Common myeloid progenitor, CD34-positive (primary cell): ENCODE measurements at regions not wholly inside any gene's neighbourhood (a gene's known extent, or its start where the extent isn't known, plus 50 kb on each side); places are given as distances from the start of the nearest gene placed in this dataset.
"Not testable (repeated sequence)": the region's sequence is repeated elsewhere in the genome, so short reads cannot be mapped to it uniquely, and the experiment has no call there.

ENCODE experiments used
- CTCF ChIA-PET: fragments of 350-600 bp; sonication (Branson Sonifier 250); formaldehyde crosslinking; loops from one replicate; lab custom pipeline; 2021; ENCODE audit warnings: antibody characterized with exemption; lab: Charles Lee
- POLR2A ChIA-PET: fragments of 350-600 bp; sonication (Branson Sonifier 250); formaldehyde crosslinking; loops from one replicate; lab custom pipeline; 2021; ENCODE audit warnings: antibody characterized with exemption; lab: Charles Lee
- DNase-seq, 3 donors: peaks; one replicate each; pipeline versions ENCODE4 v3.0.0 to v3.0.0-alpha.2; 2013
- H3K27ac ChIP-seq, 2 experiments: 1 replicate in 1 of 2; 2 replicates in 1 of 2; pipeline ENCODE4 v1.7.0; 2013; ENCODE audit warnings: inconsistent platforms in 2 of 2, low read length in 2 of 2, mild to moderate bottlenecking in 2 of 2, low read depth in 1 of 2, moderate library complexity in 1 of 2; ENCODE audit not compliant: severe bottlenecking in 2 of 2, insufficient read depth in 1 of 2, poor library complexity in 1 of 2
- H3K27me3 ChIP-seq, 5 experiments: replicated peaks in 2 of 5; 1 replicate in 3 of 5; 2 replicates in 2 of 5; pipeline versions ENCODE4 v1.6.1 to v1.7.0; 2013; ENCODE audit warnings: low read length in 4 of 5, mild to moderate bottlenecking in 2 of 5, moderate library complexity in 2 of 5, inconsistent platforms in 1 of 5; ENCODE audit not compliant: insufficient read depth in 5 of 5, control insufficient read depth in 4 of 5
- H3K36me3 ChIP-seq, 4 experiments: 1 replicate in 2 of 4; 2 replicates in 2 of 4; pipeline versions ENCODE4 v1.6.1 to v1.7.0; 2013; ENCODE audit warnings: low read length in 3 of 4, control low read depth in 1 of 4, mild to moderate bottlenecking in 1 of 4; ENCODE audit not compliant: control insufficient read depth in 4 of 4, insufficient read depth in 4 of 4
- H3K4me1 ChIP-seq, 4 experiments: 1 replicate in 3 of 4; 2 replicates in 1 of 4; pipeline versions ENCODE4 v1.6.1 to v1.7.1; 2013; ENCODE audit warnings: low read length in 3 of 4, mild to moderate bottlenecking in 3 of 4, control low read depth in 1 of 4, inconsistent platforms in 1 of 4, moderate library complexity in 1 of 4; ENCODE audit not compliant: control insufficient read depth in 4 of 4, insufficient read depth in 4 of 4; ENCODE audit errors: control extremely low read depth in 1 of 4
- H3K4me3 ChIP-seq, 7 experiments: 1 replicate in 4 of 7; 2 replicates in 3 of 7; pipeline versions ENCODE4 v1.5.1 to v1.7.0; 2013; ENCODE audit warnings: mild to moderate bottlenecking in 7 of 7, low read length in 6 of 7, moderate library complexity in 6 of 7, inconsistent platforms in 2 of 7, low read depth in 2 of 7, control low read depth in 1 of 7; ENCODE audit not compliant: insufficient read depth in 4 of 7, control insufficient read depth in 1 of 7; ENCODE audit errors: extremely low read depth in 1 of 7
- H3K9me3 ChIP-seq, 5 experiments: 1 replicate in 4 of 5; 2 replicates in 1 of 5; pipeline versions ENCODE4 v1.6.1 to v1.7.1; 2013; ENCODE audit warnings: low read length in 4 of 5, mild to moderate bottlenecking in 2 of 5, inconsistent platforms in 1 of 5, low read depth in 1 of 5, moderate library complexity in 1 of 5; ENCODE audit not compliant: control insufficient read depth in 4 of 5, insufficient read depth in 2 of 5; ENCODE audit errors: control extremely low read depth in 1 of 5
- WGBS: methylation state at CpG from one replicate; pipeline ENCODE4 v1.1.5; 2013; ENCODE audit not compliant: insufficient coverage; 5-methylcytosine and 5-hydroxymethylcytosine counted together

DNA sequence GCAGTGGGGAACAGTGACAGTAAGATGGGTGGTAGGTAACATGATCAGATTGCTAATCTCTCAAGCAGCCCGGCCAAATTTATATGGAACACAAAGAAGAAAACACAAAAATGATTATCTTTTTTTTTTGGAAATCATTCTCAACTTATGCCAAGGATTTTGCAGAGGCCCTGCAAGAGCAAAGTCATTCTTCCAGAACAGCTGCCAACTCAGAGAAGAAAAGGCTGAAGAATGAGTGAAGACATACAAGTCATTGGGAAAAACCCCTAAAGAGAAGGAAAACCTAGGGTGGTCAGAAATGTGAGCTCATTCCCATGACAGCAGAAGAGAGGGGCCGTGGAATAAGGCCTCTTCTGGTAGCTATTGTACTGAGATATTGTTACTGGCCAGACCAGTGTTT is 246.7 kb downstream of the SHOX2 start:
- Histone ChIP-seq H3K4me3 (no peak overlapping the region), H3K27ac (no peak overlapping the region), H3K4me1 (no peaks in the 10 kb centered on the region), H3K9me3 (no peaks in the 10 kb centered on the region), H3K36me3 (no peaks in the 10 kb centered on the region), H3K27me3 (peaks cover 0 to 2% (median 0%) of the 10 kb centered on the region in 5 experiments)
- no peak for DNase-seq
- ChIA-PET POLR2A (no interaction called here), CTCF (interaction anchor here (1.7 kb wide), 1 partner anchor 10 kb away, joined by 5 read pairs; no protein-coding TSS in a partner anchor)
- no CpG with 5 or more reads among the region's 2 CpGs for WGBS

DNA sequence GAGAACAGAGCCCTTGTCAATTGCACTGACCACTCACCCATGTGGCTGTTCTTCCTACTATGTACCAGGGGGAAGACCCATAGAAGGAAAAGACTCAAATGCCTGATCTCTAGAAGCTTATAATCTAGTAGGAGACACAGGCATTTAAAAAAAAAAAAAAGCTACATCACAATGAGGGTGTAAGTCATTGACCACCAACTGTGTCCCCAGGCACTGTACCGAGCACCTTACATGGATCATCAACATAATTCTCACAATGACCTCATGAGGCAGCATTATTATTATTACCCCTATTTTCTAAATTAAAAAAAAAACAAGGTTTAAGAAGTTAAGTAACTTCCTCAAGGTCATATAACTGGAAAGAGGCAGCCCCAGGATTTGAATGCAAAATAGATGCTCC is 247.4 kb downstream of the SHOX2 start:
- Histone ChIP-seq H3K36me3 (no peaks in the 10 kb centered on the region), H3K4me1 (no peaks in the 10 kb centered on the region), H3K9me3 (no peaks in the 10 kb centered on the region), H3K27ac (no peak overlapping the region), H3K4me3 (no peak overlapping the region), H3K27me3 (peaks cover 0 to 2% (median 0%) of the 10 kb centered on the region in 5 experiments)
- WGBS, result no CpG with 5 or more reads among the region's 1 CpG
- ChIA-PET POLR2A (no interaction called here), CTCF (interaction anchor here (1.7 kb wide), 1 partner anchor 11 kb away, joined by 5 read pairs; no protein-coding TSS in a partner anchor)
- no peak for DNase-seq

GRCh38 chr3:157857440-157857839 is 248.8 kb downstream of the SHOX2 start:
- no peak overlapping the region for H3K27ac ChIP-seq
- WGBS, result 73% methylated on average over 2 of the region's 5 CpGs
- H3K4me3 ChIP-seq, result no peak overlapping the region
- H3K36me3 ChIP-seq, result no peaks in the 10 kb centered on the region
- no peak for DNase-seq
- POLR2A ChIA-PET, result no interaction called here
- CTCF ChIA-PET, result no interaction called here
- no peaks in the 10 kb centered on the region for H3K4me1 ChIP-seq
- H3K27me3 ChIP-seq, result peaks cover 0 to 2% (median 0%) of the 10 kb centered on the region in 5 experiments
- H3K9me3 ChIP-seq, result peaks cover 0 to 4% (median 0%) of the 10 kb centered on the region in 5 experiments

GRCh38 chr3:157856078-157856939 is 249.9 kb downstream of the SHOX2 start:
- Histone ChIP-seq H3K4me1 (no peaks in the 10 kb centered on the region), H3K27me3 (peaks cover 0 to 2% (median 0%) of the 10 kb centered on the region in 5 experiments), H3K36me3 (no peaks in the 10 kb centered on the region), H3K4me3 (no peak overlapping the region), H3K27ac (no peak overlapping the region), H3K9me3 (peaks cover 0 to 5% (median 0%) of the 10 kb centered on the region in 5 experiments)
- ChIA-PET CTCF (interaction anchor here (1.1 to 1.4 kb wide), 2 partner anchors 9 to 16 kb away, joined by 3 to 4 read pairs; no protein-coding TSS in a partner anchor), POLR2A (no interaction called here)
- WGBS, result 94% methylated on average over 3 of the region's 6 CpGs
- no peak for DNase-seq

DNA sequence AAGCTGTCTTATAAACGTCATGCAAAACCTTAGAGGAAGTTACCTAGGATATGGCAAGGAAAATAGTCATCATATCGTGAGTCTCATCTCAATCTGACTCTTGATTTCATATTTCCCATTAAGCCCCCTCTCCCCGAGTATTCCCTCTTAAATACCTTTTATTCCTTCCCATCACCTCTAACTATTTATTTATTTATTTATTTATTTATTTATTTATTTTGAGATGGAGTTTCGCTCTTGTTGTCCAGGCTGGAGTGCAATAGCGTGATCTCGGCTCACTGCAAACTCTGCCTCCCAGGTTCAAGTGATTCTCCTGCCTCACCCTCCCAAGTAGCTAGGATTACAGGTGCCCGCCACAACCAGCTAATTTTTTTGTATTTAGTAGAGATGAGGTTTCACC is 260.4 kb downstream of the SHOX2 start:
- DNase-seq, H3K4me1 ChIP-seq, H3K27ac ChIP-seq, H3K4me3 ChIP-seq, H3K9me3 ChIP-seq, H3K36me3 ChIP-seq, H3K27me3 ChIP-seq, POLR2A ChIA-PET, CTCF ChIA-PET: not testable (repeated sequence)
- no CpG with 5 or more reads among the region's 7 CpGs for WGBS

DNA sequence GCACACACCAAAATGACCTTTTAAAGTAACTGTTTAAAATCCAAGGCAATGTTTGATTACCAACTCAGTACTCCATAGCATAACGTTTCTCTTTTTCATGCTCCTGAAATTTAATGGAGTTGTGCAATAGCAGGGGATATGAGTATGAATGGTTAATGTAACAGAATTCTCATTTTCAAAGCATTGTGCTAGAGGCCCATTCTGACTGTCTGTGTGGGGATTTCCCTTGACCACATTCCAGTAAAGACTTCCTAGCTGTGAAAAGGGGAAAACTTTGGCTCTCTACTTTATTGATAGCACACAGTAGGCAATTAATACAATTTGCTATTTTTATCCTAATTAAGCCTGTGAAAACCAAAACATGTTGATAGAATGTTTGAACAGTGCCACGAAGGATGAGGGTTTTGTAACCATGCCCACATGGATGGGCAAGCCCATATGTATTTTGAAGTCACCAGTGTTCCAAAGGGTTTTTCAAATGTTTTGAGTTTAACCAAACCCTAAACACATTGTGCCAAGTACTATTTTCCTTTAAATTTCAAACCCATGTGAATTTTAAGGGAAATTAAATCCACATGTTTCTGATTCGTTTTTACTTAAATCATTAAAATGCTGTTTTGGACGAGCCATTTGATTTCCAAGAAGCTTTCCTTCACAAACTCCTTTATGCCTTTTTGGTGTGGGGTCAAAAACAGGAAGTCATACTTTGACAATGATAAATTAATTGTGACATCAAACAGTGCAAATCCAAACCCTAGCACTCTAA is 261.2 kb downstream of the SHOX2 start:
- 100% methylated on average over 1 of the region's 4 CpGs for WGBS
- no peak overlapping the region for H3K27ac ChIP-seq

More for the DNA sequence above, 261.2 kb downstream of the SHOX2 start:
- Histone ChIP-seq H3K9me3 (no peaks in the 10 kb centered on the region), H3K36me3 (no peaks in the 10 kb centered on the region), H3K4me1 (no peaks in the 10 kb centered on the region), H3K4me3 (no peak overlapping the region), H3K27me3 (peaks cover 0 to 2% (median 0%) of the 10 kb centered on the region in 5 experiments)
- CTCF ChIA-PET, result no interaction called here
- no peak for DNase-seq
- POLR2A ChIA-PET, result no interaction called here
